GM21367 (cell line): ENCODE measurements at regions not wholly inside any gene's neighbourhood (a gene's known extent, or its start where the extent isn't known, plus 50 kb on each side); places are given as distances from the start of the nearest gene placed in this dataset.
"Not testable (repeated sequence)": the region's sequence is repeated elsewhere in the genome, so short reads cannot be mapped to it uniquely, and the experiment has no call there.

Experiments used
- ATAC-seq: cut with Tn5 transposase; IDR thresholded peaks from one replicate; pipeline ENCODE4 v1.9.1; 2021; ENCODE audit not compliant: unreplicated experiment

DNA sequence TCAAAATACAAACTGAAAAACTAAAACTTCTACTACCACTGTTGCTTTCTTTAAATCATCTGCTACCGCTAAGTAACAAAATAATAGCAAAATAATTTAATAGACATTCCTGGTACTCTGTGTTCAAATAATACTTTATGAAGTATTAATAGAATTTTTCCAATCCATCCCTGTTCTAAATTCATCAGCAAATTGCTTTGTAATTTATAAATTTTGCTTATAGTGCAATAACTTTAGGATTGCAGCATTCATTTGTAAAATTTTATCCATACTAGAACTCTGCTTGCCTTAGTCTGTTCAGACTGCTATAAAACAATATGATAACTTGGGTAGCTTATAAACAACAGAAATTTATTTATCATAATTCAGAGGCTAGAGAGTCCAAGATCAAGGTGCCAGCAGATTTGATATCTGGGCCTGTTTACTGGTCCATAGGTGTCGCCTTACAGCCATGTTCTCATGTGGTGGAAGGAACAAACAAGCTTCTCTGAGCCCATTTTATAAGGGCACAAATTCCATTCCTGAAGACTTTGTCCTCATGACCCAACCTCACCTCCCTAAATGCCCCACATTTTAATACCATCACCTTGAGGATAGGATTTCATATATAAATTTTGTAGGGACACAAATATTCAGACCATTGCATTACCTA lies 415.1 kb upstream of the MAP2 start:
- ATAC-seq = no peak

DNA sequence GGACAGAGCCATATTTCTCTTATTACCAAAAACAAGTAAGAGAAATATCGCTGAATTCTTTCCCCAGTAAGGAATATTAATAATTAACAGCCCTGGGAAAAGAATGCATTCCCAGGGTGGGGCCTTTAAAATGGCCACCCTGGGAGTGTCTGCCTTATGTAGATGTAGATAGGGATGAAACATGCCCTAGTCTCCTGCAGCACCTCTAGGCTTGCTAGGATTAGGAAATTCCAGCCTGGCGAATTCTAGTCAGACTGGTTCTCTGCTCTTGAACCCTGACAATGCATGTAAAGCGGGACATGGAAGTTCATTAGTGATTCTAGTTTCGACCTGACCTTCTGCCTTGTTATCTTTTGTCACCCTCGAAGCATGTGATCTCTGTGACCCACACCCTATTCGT lies 405.2 kb upstream of the MAP2 start:
- ATAC-seq = not testable (repeated sequence)

DNA sequence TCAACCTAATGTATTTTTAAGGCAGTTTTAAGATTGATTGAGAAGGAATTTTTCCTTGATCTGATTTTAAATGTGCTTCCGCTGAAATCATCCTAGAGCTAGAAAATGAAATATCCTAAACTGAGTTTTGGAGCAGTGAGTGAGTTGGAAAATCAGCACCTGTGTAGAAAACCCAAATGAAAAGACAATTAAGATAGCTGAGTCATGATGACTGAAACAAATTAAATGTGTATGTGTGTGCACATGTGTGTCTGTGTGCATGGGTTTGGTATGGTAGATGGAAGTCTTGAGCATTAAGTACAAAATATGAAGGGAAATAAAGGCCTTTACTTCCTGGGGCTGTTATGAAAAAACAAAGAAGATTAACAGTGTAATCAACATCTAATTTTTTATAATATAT lies 394.6 kb upstream of the MAP2 start:
- ATAC-seq = no peak

DNA sequence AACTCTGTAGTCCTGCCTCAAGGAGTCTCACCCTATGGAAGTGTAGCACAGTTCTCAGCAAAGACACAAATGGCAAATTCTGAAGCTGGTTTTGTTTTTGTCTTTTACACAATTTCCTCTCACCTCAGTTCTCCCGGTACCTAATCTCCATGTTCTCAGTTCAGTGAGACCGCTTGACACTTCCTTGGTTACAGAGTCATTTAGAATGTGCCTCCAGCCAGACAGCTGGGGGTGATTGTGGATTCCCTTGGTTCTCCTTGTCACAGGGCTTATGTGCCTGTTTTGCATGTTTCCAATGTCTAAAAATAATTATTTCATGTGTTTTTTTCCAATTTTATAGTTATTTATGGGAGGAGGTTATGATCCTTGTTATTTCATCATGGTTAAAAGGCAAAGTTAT lies 379.5 kb upstream of the MAP2 start:
- no peak for ATAC-seq

DNA sequence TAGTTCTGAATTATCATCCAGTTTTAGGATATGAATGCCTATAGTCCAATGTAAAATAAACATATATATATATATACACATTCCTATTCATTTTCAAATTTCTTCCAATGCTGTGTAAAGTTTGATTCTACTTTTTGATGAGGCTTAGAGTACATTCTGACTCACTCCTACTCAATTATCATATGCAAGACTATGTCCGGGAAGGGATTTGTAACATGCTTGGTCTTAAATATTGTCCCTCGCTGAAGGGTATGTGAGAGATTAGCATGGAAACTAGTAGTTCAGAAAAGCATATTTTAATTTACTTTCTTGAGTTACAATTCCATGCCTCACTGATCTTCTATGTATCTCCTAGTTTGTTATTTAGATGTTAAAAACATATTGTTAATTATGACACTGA lies 377.7 kb upstream of the MAP2 start:
- ATAC-seq = no peak

DNA sequence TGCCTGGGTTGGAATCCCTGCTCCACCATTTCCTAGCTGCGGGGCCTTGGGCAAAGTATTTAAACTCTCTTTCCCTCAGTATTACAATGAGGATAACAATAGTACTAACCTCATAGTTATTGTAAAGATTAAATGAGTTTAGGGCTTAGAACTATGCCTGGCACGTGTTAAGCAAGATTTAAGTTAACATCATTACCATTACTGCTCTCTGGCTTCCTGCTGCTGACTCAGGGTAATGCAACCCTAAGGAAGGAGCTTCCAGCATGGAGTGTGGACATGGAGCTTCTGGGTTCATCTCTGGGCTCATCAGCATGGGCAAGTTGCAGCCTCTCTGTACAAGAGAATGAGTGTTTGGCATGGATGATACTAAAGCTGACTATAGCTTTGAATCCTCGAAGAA lies 374.2 kb upstream of the MAP2 start:
- no peak for ATAC-seq

DNA sequence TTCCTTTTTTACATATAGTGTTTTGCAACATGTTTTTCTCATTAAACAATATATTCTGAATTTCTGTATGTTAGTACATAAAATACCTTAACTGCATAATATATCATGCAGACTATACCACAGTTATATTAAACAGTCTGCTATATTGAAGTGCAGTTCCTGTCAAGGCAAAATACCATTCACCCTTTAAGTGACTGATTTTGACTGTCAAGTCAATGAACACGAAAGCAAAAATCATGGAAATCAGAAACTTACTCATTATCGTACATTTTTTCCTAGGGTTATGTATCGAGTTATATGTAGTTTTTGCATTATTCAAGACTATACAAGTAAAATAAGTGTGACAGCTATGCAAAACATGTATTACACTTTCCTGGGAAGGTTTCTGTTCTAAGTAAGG lies 361.6 kb upstream of the MAP2 start:
- no peak for ATAC-seq

DNA sequence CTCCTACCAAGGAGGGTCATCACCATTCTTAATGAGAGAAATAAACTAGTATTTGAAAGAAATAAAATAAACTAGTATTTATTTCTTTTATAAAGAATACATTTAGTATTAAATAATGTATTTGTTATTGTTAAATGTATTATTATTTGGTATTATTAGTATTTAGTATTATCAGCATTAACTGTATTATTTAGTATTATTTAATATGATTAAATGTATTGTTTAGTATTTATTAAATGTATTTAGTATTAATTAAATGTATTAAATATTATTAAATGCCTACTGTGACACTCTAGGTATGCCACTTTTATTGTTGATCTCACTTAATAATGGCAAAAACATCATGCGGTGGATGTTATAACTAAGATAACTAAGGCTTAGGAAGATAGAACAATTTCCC lies 353.6 kb upstream of the MAP2 start:
- no peak for ATAC-seq

DNA sequence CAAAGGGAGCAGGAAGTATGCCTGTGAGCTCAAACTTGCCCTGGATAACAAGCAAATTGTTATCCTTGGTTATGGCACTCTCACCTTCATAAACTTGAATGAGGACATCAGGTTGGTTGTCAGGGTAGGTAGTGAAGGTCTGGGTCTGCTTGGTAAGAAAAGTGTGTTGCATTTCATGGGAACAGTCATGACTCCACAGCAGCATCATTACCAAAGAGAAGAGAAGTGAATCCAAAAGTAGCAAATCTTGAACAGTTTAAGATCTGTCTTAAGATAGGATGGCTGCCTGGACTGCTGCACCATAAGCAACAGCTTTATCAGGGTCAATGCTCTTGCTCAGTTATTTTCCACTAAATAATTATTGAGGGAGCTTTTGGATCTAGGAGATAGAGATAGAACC lies 350.7 kb upstream of the MAP2 start:
- no peak for ATAC-seq

DNA sequence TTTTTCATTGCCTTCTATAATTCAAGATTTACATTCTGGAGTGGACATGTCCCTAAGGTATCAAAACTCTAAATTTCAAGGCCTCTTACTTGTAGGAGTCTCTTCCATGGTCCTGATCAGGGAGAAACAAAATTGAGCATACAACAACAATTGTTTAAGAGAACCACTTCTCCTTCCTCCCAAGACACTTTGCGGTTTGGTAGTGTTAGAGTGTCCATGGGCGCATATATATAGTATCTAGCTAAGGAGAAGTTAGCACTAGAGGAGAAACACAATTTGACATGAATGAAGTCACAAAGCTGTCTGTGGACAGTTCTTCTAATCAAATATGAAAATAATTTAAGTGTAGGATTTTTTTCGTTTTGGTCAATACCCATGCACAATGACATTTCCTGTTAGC lies 349.1 kb upstream of the MAP2 start:
- no peak for ATAC-seq

DNA sequence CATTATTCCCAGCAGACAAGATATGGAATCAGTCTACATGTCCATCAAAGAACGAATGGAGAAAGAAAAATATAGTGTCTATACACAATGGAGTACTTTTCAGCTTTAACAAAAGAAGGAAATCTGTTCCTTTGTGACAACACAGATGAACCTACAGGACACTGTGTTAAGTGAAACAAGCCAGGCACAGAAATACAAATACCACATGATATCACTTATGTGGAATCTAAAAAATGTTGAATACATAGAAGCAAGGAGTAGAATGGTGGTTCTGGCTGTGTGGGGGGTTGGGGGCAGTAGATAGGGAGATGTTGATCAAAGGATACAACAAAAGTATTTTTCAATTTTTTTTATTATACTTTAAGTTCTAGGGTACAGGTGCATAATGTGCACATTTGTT lies 347.7 kb upstream of the MAP2 start:
- no peak for ATAC-seq

DNA sequence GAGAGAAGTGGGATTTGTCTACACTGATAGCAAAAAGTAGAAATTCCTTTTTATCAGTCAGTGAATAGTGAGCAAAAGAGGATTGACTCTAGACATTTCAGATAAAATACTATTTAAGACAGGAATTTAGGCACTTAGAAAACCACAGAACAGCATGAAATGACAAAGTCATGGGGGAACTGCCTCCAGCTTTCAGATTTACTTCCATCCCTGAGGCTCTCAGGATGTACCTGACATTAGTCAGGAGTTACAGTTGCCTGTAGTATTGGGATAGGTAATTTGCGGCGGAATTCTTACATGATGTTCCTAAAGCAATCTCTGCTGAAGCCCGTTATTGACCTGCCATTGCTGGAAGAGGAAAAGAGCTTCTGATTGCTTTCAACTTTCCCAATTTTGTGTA lies 337.1 kb upstream of the MAP2 start:
- ATAC-seq = no peak

DNA sequence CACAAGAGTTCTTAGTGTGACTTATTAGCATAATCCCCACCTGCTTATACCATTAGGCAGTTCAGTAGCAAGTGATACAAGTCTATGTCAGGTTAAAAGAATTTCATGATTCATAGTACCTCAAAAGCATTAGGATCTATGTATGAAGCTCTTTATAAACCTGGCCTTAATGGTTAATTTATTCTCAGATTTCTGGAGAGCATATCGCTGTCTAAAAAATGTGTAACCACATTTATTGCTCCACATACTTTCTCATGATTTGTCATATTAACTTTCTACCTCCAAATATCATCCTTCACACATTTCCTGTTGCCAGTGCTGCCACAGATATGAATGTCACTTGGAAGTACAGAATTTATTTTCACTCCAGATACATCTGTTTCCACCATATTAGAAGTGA lies 332.8 kb upstream of the MAP2 start:
- no peak for ATAC-seq

DNA sequence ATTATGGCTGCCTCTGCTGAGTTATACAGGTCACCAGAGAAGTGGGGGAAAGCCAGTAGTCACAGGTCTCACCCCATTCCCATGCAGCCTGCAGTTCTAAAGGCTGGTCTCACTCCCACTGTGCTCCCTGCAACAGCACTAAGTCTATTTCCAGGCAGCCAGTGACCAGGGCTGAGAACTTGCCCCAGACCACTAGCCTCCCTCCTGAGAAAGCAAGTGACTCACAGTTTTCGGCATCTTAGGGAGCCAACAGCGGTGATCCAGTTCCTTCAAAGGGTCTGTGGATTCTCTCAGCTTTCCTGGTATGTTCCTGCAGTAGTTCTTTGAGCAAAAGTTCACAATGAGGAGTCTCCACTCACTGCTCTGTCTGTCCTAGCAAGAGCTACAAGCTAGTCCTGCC lies 329.6 kb upstream of the MAP2 start:
- ATAC-seq = no peak

DNA sequence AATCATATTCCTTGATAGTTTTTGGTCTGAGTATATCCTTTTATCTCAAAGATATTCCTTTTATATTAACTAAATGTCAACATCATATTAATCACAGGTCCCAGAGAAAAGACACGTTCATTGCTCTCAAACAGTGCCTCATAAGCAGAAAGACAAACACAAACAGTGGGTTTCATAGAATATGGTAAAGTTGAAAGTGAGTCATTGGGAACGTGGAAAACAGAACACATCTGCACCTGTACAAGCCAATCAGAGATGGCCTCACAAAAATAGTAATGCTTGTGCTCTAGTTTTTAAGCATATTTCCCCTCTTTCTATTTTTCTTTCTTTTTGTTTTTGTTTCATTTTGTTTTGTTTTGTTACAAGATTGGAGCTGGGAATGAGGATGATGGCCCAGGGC lies 328.4 kb upstream of the MAP2 start:
- no peak for ATAC-seq

DNA sequence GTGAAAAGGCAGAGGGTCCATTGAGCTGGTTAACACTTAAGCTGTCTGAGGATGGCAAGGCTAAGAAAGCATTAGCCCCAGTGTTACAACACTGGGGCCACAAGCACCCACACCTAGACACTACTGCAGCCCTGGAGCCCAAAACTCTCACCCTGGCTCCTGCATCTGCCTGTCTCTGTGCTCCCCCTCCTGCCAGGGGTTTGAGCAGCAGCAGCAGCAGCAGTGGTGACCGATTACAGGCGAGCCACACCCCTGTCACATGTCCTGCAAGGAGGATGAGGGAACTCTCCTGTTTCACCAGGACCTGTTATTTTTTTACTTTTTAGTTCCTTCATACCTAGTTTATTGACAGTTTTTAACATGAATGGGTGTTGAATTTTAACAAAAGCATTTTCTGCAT lies 326.7 kb upstream of the MAP2 start:
- ATAC-seq = no peak

DNA sequence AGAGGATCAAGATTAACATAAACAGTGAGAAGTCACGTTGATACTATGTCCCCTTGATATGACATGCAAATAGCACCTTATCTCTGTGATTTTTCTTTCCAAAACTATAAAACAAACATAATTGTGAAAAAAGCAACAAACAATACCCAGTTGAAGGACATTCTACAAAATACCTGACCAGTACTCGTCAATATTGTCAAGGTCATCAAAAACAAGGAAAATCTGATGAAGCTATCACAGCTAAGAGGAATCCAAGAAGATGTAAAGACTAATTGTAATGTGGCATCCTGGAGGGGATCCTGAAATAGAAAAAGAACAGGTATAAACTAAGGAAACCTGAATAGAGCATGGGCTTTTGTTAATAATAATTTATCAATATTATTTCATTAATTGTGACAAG lies 321.5 kb upstream of the MAP2 start:
- no peak for ATAC-seq

DNA sequence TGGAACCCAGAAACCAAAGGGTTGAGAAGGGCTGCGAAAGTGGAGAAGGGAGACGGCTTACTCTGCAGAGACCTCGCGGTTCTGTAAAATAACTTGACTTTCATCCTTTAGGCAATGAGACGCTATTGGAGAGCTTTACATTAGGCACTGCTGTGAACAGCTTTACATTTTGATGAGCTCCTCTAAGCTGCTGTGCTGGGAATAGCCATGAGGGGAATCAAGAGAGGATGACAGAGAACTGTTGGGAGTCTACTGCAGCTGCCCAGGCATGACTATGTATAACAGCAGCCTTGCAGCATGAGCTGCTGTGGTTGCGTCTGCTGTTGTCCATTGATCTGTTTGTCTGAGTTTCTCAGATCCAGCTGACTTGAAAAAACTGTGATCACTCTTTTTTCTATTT lies 310.8 kb upstream of the MAP2 start:
- ATAC-seq = no peak

DNA sequence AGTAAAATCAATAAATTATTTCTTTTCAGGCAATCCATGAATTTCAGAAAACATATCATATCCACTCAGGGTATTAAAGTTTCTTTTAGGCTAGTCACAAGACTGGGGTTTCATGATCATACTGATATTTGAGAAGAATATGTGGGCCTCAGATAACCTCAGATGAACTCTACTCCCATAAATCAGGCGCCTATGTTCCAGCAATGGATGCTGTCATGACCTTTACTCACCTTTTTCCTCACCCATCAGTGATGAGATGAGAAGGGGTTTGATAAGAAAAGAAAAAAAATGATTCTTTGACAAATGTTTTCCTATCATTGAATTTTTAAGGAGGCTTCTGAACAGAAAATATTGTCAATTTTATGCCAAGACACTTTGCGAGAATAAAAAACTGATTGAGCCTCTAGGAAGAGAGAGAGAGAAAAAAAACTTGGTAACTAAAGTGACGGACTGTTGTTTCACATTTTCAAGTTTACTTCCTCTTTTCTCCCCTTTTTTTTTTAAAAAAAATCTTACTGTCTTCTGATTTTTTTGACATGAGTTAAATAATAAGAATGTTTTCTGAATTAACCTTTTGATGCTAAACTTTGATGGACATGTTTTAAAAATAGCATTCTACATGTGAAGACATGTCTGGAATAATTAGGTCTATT lies 309.1 kb upstream of the MAP2 start:
- no peak for ATAC-seq

DNA sequence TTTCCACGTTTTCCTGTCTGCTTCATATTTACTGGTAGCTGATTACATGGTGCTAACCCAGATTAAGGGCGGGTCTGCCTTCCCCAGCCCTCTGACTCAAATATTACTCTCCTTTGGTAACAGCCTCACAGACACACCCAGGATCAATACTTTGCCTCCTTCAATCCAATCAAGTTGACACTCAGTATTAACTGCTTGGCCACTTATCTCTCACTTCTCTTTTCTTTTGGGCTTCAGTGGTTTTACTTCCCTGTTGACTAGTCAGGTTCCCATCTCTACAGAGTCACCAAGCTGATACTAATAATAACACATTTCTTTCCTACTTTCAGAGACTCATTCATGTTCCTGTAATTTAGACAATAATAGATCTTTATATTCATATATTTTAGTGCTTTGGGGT lies 302.2 kb upstream of the MAP2 start:
- peak; percentile 98 for ATAC-seq

DNA sequence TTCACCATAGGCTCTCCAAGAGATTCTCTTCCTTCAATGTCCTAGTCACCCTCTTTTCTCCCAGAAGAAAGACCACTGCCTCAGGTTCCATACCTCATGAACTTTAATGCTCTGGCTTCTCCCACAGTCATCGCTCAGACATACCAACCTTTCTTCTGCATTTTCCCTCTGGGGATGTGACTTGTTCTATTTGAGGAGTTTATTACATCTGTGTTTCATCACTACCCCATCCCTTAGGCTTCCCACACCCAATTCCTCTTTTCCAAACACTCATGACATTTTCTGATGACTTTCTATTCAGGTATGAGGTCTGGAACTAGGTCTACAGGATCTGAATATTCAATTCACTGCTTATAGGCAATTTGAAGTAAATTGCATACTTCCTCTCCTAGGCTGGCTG lies 298.6 kb upstream of the MAP2 start:
- ATAC-seq = no peak

DNA sequence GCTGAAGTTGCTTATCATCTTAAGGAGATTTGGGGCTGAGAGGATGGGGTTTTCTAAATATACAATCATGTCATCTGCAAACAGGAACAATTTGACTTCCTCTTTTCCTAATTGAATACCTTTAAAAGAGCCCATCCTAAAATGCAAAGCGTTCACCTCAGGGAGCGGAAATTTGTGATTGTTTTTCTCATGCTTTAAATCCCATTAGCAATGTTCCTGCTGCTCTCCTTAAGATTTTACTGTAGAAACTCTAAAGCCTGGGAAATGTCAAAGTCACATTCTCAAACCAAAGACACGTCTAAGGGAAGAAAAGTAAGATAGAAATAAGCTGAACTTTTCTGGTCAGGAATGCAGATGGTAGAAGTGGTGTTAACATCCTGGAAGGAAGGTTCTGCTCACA lies 285.8 kb upstream of the MAP2 start:
- no peak for ATAC-seq

DNA sequence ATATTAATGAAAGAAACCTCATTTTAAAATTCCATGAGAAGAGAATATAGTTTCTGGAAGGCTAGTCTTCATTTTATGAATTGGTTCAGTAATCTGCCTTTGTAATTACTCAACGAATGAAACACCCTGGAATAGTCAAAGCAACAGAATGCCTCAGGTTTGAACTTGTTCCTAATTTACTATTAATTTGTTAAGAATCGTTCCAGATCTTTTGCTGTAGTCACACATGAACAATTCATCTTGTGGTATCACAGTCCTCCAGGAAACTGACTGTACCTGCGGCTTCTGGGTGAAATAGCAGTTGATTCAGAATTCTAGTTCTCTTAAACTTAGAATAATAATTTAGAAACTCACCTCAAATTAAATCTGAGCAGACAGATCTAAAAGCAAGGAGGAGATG lies 282.7 kb upstream of the MAP2 start:
- ATAC-seq = no peak
